M059J (cell line): ENCODE measurements at regions not wholly inside any gene's neighbourhood (a gene's known extent, or its start where the extent isn't known, plus 50 kb on each side); places are given as distances from the start of the nearest gene placed in this dataset.
"Not testable (repeated sequence)": the region's sequence is repeated elsewhere in the genome, so short reads cannot be mapped to it uniquely, and the experiment has no call there.

Source experiments
- DNase-seq: peaks from one replicate; pipeline ENCODE4 v3.0.0-alpha.2; 2012; ENCODE audit warnings: low read depth

GRCh38 chr12:59346248-59346647 lies 249.6 kb upstream of the SLC16A7 start:
- peak; percentile 6 for DNase-seq

- no peak for DNase-seq
Measured at GRCh38 chr12:59345406-59345805, 250.4 kb upstream of the SLC16A7 start.

GRCh38 chr12:59344224-59344623 lies 251.6 kb upstream of the SLC16A7 start:
- DNase-seq = no peak

- no peak for DNase-seq
Measured at GRCh38 chr12:59329462-59329861, 266.4 kb upstream of the SLC16A7 start.

- not testable (repeated sequence) for DNase-seq
Measured at GRCh38 chr12:59328395-59329075, 267.3 kb upstream of the SLC16A7 start.

GRCh38 chr12:59326457-59326856 lies 269.4 kb upstream of the SLC16A7 start:
- DNase-seq = not testable (repeated sequence)

GRCh38 chr12:59322473-59322872 lies 273.4 kb upstream of the SLC16A7 start:
- peak; percentile 6 for DNase-seq

- DNase-seq = no peak
Measured at GRCh38 chr12:59321278-59321677, 274.6 kb upstream of the SLC16A7 start.

GRCh38 chr12:59320112-59320511 lies 275.7 kb upstream of the SLC16A7 start:
- DNase-seq = no peak

GRCh38 chr12:59318940-59319339 lies 276.9 kb upstream of the SLC16A7 start:
- no peak for DNase-seq

- no peak for DNase-seq
Measured at GRCh38 chr12:59317598-59317997, 278.2 kb upstream of the SLC16A7 start.

- no peak for DNase-seq
Measured at GRCh38 chr12:59316938-59317337, 278.9 kb upstream of the SLC16A7 start.

- DNase-seq = not testable (repeated sequence)
Measured at GRCh38 chr12:59316354-59316753, 279.5 kb upstream of the SLC16A7 start.

- no peak for DNase-seq
Measured at GRCh38 chr12:59314209-59314608, 281.6 kb upstream of the SLC16A7 start.

GRCh38 chr12:59304077-59304721 lies 291.6 kb upstream of the SLC16A7 start:
- no peak for DNase-seq

- DNase-seq = no peak
Measured at GRCh38 chr12:59298296-59298695, 297.5 kb upstream of the SLC16A7 start.

- DNase-seq = no peak
Measured at GRCh38 chr12:59294221-59294620, 301.6 kb upstream of the SLC16A7 start.

GRCh38 chr12:59282999-59283398 lies 312.8 kb upstream of the SLC16A7 start:
- DNase-seq = no peak

- not testable (repeated sequence) for DNase-seq
Measured at GRCh38 chr12:59273561-59273960, 322.3 kb upstream of the SLC16A7 start.

GRCh38 chr12:59268295-59268809 lies 327.5 kb upstream of the SLC16A7 start:
- DNase-seq = no peak

GRCh38 chr12:59260202-59260601 lies 335.6 kb upstream of the SLC16A7 start:
- DNase-seq = no peak

- DNase-seq = no peak
Measured at GRCh38 chr12:59252731-59253130, 332.4 kb upstream of the LRIG3 start.

- DNase-seq = no peak
Measured at GRCh38 chr12:59250766-59251165, 330.5 kb upstream of the LRIG3 start.
